Karpas-422 (cell line): ENCODE measurements at regions not wholly inside any gene's neighbourhood (a gene's known extent, or its start where the extent isn't known, plus 50 kb on each side); places are given as distances from the start of the nearest gene placed in this dataset.

Experiments
- DNase-seq: peaks from one replicate; pipeline ENCODE4 v3.0.0-alpha.2; 2015
- H2AFZ ChIP-seq: fragments of 200-600 bp; sonication (generic); 2 replicates; pipeline ENCODE4 v1.6.1; 2014; ENCODE audit warnings: antibody characterized with exemption, low read length, mixed read lengths
- H3K27ac ChIP-seq: fragments of 200-600 bp; sonication (generic); 2 replicates; pipeline ENCODE4 v1.5.1; 2014; ENCODE audit warnings: mild to moderate bottlenecking, low read length, moderate library complexity
- H3K27me3 ChIP-seq: fragments of 200-600 bp; sonication (generic); 2 replicates; pipeline ENCODE4 v1.6.1; 2014; ENCODE audit warnings: low read length, mixed read lengths
- H3K36me3 ChIP-seq: fragments of 200-600 bp; sonication (generic); 2 replicates; pipeline ENCODE4 v1.6.1; 2014; ENCODE audit warnings: low read length, mixed read lengths; ENCODE audit not compliant: insufficient read depth
- H3K4me1 ChIP-seq: fragments of 200-600 bp; sonication (generic); 2 replicates; pipeline ENCODE4 v1.6.1; 2014; ENCODE audit warnings: mild to moderate bottlenecking, low read length, mixed read lengths
- H3K4me2 ChIP-seq: fragments of 200-600 bp; sonication (generic); 2 replicates; pipeline ENCODE4 v1.6.1; 2014; ENCODE audit warnings: low read length, low read depth, mild to moderate bottlenecking; ENCODE audit not compliant: poor library complexity, severe bottlenecking
- H3K4me3 ChIP-seq: fragments of 200-600 bp; sonication (generic); 2 replicates; pipeline ENCODE4 v1.5.1; 2014; ENCODE audit warnings: mild to moderate bottlenecking, antibody characterized with exemption, low read length, mixed read lengths
- H3K79me2 ChIP-seq: fragments of 200-600 bp; sonication (generic); 2 replicates; pipeline ENCODE4 v1.6.1; 2014; ENCODE audit warnings: mild to moderate bottlenecking, low read length, mixed read lengths
- H3K9ac ChIP-seq: fragments of 200-600 bp; sonication (generic); 2 replicates; pipeline ENCODE4 v1.6.0; 2014; ENCODE audit warnings: low read length
- H3K9me2 ChIP-seq: fragments of 200-600 bp; sonication (generic), shearing (Covaris generic); replicated peaks from 2 replicates; pipeline ENCODE4 v1.6.0; 2014; ENCODE audit warnings: mild to moderate bottlenecking, low read length, moderate library complexity; ENCODE audit not compliant: insufficient read depth
- H3K9me3 ChIP-seq: fragments of 300-700, 200-600 bp; sonication (generic); 2 replicates; pipeline ENCODE4 v1.6.1; 2014; ENCODE audit warnings: low read length, mixed read lengths
- H4K20me1 ChIP-seq: fragments of 200-600 bp; sonication (generic); 2 replicates; pipeline ENCODE4 v1.6.1; 2014; ENCODE audit warnings: mild to moderate bottlenecking, antibody characterized with exemption, low read length, low read depth; ENCODE audit not compliant: insufficient read depth

GRCh38 chr5:15137414-15137813 lies 265.8 kb upstream of the ANKH start:
- Histone ChIP-seq H3K9me2 (no peaks in the 10 kb centered on the region), H3K36me3 (no peaks in the 10 kb centered on the region), H3K4me2 (no peak overlapping the region), H3K79me2 (no peaks in the 10 kb centered on the region), H3K4me1 (no peaks in the 10 kb centered on the region), H3K27me3 (no peaks in the 10 kb centered on the region), H2AFZ (no peak overlapping the region), H4K20me1 (no peaks in the 10 kb centered on the region), H3K9ac (no peak overlapping the region), H3K4me3 (no peak overlapping the region), H3K9me3 (peaks cover 5% of the 10 kb centered on the region), H3K27ac (no peak overlapping the region)
- no peak for DNase-seq

- Histone ChIP-seq H2AFZ (no peak overlapping the region), H3K9ac (no peak overlapping the region), H3K4me3 (no peak overlapping the region), H3K27me3 (no peaks in the 10 kb centered on the region), H3K9me3 (peaks cover 5% of the 10 kb centered on the region), H3K4me2 (no peak overlapping the region), H3K79me2 (no peaks in the 10 kb centered on the region), H3K9me2 (no peaks in the 10 kb centered on the region), H3K4me1 (no peaks in the 10 kb centered on the region), H4K20me1 (no peaks in the 10 kb centered on the region), H3K27ac (no peak overlapping the region), H3K36me3 (no peaks in the 10 kb centered on the region)
- DNase-seq: no peak
Observed at GRCh38 chr5:15135661-15136060, 264.1 kb upstream of the ANKH start.

GRCh38 chr5:15133456-15133965 lies 261.9 kb upstream of the ANKH start:
- Histone ChIP-seq H3K27ac (no peak overlapping the region), H3K4me2 (no peak overlapping the region), H3K9me3 (peaks cover 5% of the 10 kb centered on the region), H3K4me1 (no peaks in the 10 kb centered on the region), H3K79me2 (no peaks in the 10 kb centered on the region), H3K9me2 (no peaks in the 10 kb centered on the region), H2AFZ (no peak overlapping the region), H3K9ac (no peak overlapping the region), H3K27me3 (no peaks in the 10 kb centered on the region), H3K4me3 (no peak overlapping the region), H3K36me3 (no peaks in the 10 kb centered on the region), H4K20me1 (no peaks in the 10 kb centered on the region)
- no peak for DNase-seq

GRCh38 chr5:15132816-15133405 lies 261.3 kb upstream of the ANKH start:
- no peaks in the 10 kb centered on the region for H3K9me2 ChIP-seq
- H2AFZ ChIP-seq: no peak overlapping the region
- no peaks in the 10 kb centered on the region for H3K79me2 ChIP-seq
- no peaks in the 10 kb centered on the region for H3K36me3 ChIP-seq
- no peak overlapping the region for H3K9ac ChIP-seq
- no peak overlapping the region for H3K4me2 ChIP-seq
- H3K4me1 ChIP-seq: no peaks in the 10 kb centered on the region
- no peaks in the 10 kb centered on the region for H3K27me3 ChIP-seq
- peaks cover 5% of the 10 kb centered on the region for H3K9me3 ChIP-seq
- H3K4me3 ChIP-seq: no peak overlapping the region
- DNase-seq: no peak
- H4K20me1 ChIP-seq: no peaks in the 10 kb centered on the region
- H3K27ac ChIP-seq: no peak overlapping the region

GRCh38 chr5:15131909-15132308 lies 260.3 kb upstream of the ANKH start:
- Histone ChIP-seq H3K4me2 (no peak overlapping the region), H3K36me3 (no peaks in the 10 kb centered on the region), H3K27ac (no peak overlapping the region), H3K9ac (no peak overlapping the region), H3K27me3 (no peaks in the 10 kb centered on the region), H3K79me2 (no peaks in the 10 kb centered on the region), H3K9me2 (no peaks in the 10 kb centered on the region), H3K4me1 (no peaks in the 10 kb centered on the region), H4K20me1 (no peaks in the 10 kb centered on the region), H2AFZ (no peak overlapping the region), H3K4me3 (no peak overlapping the region), H3K9me3 (no peaks in the 10 kb centered on the region; the same call in none of the 2 replicates)
- DNase-seq: no peak

GRCh38 chr5:15124871-15125568 lies 253.4 kb upstream of the ANKH start:
- Histone ChIP-seq H3K4me1 (no peaks in the 10 kb centered on the region), H3K27ac (no peak overlapping the region), H3K36me3 (no peaks in the 10 kb centered on the region), H3K9me2 (no peaks in the 10 kb centered on the region), H3K9me3 (0 out of 2 replicates have a peak, but pooled peaks cover 11% of the 10 kb centered on the region), H2AFZ (no peak overlapping the region), H3K4me2 (no peak overlapping the region), H3K4me3 (no peak overlapping the region), H3K79me2 (no peaks in the 10 kb centered on the region), H3K27me3 (no peaks in the 10 kb centered on the region), H4K20me1 (no peaks in the 10 kb centered on the region), H3K9ac (no peak overlapping the region)
- DNase-seq: no peak

GRCh38 chr5:15124461-15124860 lies 252.9 kb upstream of the ANKH start:
- no peaks in the 10 kb centered on the region for H3K36me3 ChIP-seq
- no peak for DNase-seq
- H3K27me3 ChIP-seq: no peaks in the 10 kb centered on the region
- H2AFZ ChIP-seq: no peak overlapping the region
- H3K9me2 ChIP-seq: no peaks in the 10 kb centered on the region
- no peak overlapping the region for H3K4me2 ChIP-seq
- H3K4me3 ChIP-seq: no peak overlapping the region
- no peak overlapping the region for H3K9ac ChIP-seq
- H3K9me3 ChIP-seq: 0 out of 2 replicates have a peak, but pooled peaks cover 11% of the 10 kb centered on the region
- H3K79me2 ChIP-seq: no peaks in the 10 kb centered on the region
- H3K27ac ChIP-seq: no peak overlapping the region
- H4K20me1 ChIP-seq: no peaks in the 10 kb centered on the region
- no peaks in the 10 kb centered on the region for H3K4me1 ChIP-seq

- Histone ChIP-seq H2AFZ (no peak overlapping the region), H4K20me1 (no peaks in the 10 kb centered on the region), H3K9ac (no peak overlapping the region), H3K36me3 (no peaks in the 10 kb centered on the region), H3K9me3 (no peaks in the 10 kb centered on the region), H3K79me2 (no peaks in the 10 kb centered on the region), H3K27me3 (no peaks in the 10 kb centered on the region), H3K4me2 (no peak overlapping the region), H3K4me3 (no peak overlapping the region), H3K4me1 (no peaks in the 10 kb centered on the region), H3K27ac (no peak overlapping the region), H3K9me2 (no peaks in the 10 kb centered on the region)
- no peak for DNase-seq
Observed at GRCh38 chr5:15117688-15118087, 246.1 kb upstream of the ANKH start.
